ENCODE measurements at regions not wholly inside any gene's neighbourhood (a gene's known extent, or its start where the extent isn't known, plus 50 kb on each side); places are given as distances from the start of the nearest gene placed in this dataset.

- no peak for ATAC-seq (ENCODE audit: poor library complexity)
- Histone ChIP-seq H3K4me3 (ENCODE audit: low read length) (no peak overlapping the region), H3K9me3 (ENCODE audit: control insufficient read depth in 1 of 2, insufficient read depth in 1 of 2, low read length in 2 of 2) (no peaks in the 10 kb centered on the region), H3K27me3 (ENCODE audit: control insufficient read depth in 1 of 2, insufficient read depth in 2 of 2, low read length in 2 of 2) (no peaks in the 10 kb centered on the region), H3K27ac (ENCODE audit: low read depth in 1 of 2, low read length in 2 of 2) (no peak overlapping the region), H3K4me1 (ENCODE audit: insufficient read depth, low read length) (no peaks in the 10 kb centered on the region), H3K36me3 (ENCODE audit: insufficient read depth, low read length) (no peaks in the 10 kb centered on the region)
- Mint-ChIP-seq H3K9me3 (no peaks in the 10 kb centered on the region), H3K27ac (no peak overlapping the region), H3K4me3 (no peak overlapping the region), H3K4me1 (ENCODE audit: low read depth) (no peaks in the 10 kb centered on the region), H3K36me3 (ENCODE audit: low read depth) (no peaks in the 10 kb centered on the region), H3K27me3 (no peaks in the 10 kb centered on the region)
- intact Hi-C loops (cut with DNase I, micrococcal nuclease): no loop called here
- no peak for DNase-seq
- ChIA-PET CTCF (no interaction called here), POLR2A (no interaction called here)
- no peak for TF ChIP-seq CTCF (IDR thresholded peaks at IDR 0.05)
Observed at GRCh38 chr3:8279476-8279875, 222.1 kb upstream of the LMCD1 start.

- Mint-ChIP-seq H3K27ac (no peak overlapping the region), H3K4me1 (ENCODE audit: low read depth) (no peaks in the 10 kb centered on the region), H3K27me3 (no peaks in the 10 kb centered on the region), H3K4me3 (no peak overlapping the region), H3K9me3 (no peaks in the 10 kb centered on the region), H3K36me3 (ENCODE audit: low read depth) (no peaks in the 10 kb centered on the region)
- intact Hi-C loops (cut with DNase I, micrococcal nuclease): no loop called here
- ATAC-seq (ENCODE audit: poor library complexity) (no peak), DNase-seq (no peak)
- Histone ChIP-seq H3K9me3 (ENCODE audit: control insufficient read depth in 1 of 2, insufficient read depth in 1 of 2, low read length in 2 of 2) (no peaks in the 10 kb centered on the region), H3K27me3 (ENCODE audit: control insufficient read depth in 1 of 2, insufficient read depth in 2 of 2, low read length in 2 of 2) (no peaks in the 10 kb centered on the region), H3K27ac (ENCODE audit: low read depth in 1 of 2, low read length in 2 of 2) (no peak overlapping the region), H3K4me3 (ENCODE audit: low read length) (no peak overlapping the region), H3K4me1 (ENCODE audit: insufficient read depth, low read length) (no peaks in the 10 kb centered on the region), H3K36me3 (ENCODE audit: insufficient read depth, low read length) (no peaks in the 10 kb centered on the region)
- ChIA-PET CTCF (no interaction called here), POLR2A (no interaction called here)
- no peak for TF ChIP-seq CTCF (IDR thresholded peaks at IDR 0.05)
Observed at GRCh38 chr3:8279886-8280550, 221.6 kb upstream of the LMCD1 start.

- POLR2A ChIA-PET: no interaction called here
- Mint-ChIP-seq H3K9me3 (no peaks in the 10 kb centered on the region), H3K4me3 (no peak overlapping the region), H3K27me3 (no peaks in the 10 kb centered on the region), H3K36me3 (ENCODE audit: low read depth) (no peaks in the 10 kb centered on the region), H3K4me1 (ENCODE audit: low read depth) (no peaks in the 10 kb centered on the region), H3K27ac (no peak overlapping the region)
- Histone ChIP-seq H3K27me3 (ENCODE audit: control insufficient read depth in 1 of 2, insufficient read depth in 2 of 2, low read length in 2 of 2) (no peaks in the 10 kb centered on the region), H3K36me3 (ENCODE audit: insufficient read depth, low read length) (no peaks in the 10 kb centered on the region), H3K9me3 (ENCODE audit: control insufficient read depth in 1 of 2, insufficient read depth in 1 of 2, low read length in 2 of 2) (no peaks in the 10 kb centered on the region), H3K4me3 (ENCODE audit: low read length) (no peak overlapping the region), H3K27ac (ENCODE audit: low read depth in 1 of 2, low read length in 2 of 2) (no peak overlapping the region), H3K4me1 (ENCODE audit: insufficient read depth, low read length) (no peaks in the 10 kb centered on the region)
- CTCF ChIA-PET: no interaction called here
- no peak for DNase-seq
- TF ChIP-seq CTCF (IDR thresholded peaks at IDR 0.05): no peak
- intact Hi-C loops (cut with DNase I, micrococcal nuclease): no loop called here
- ATAC-seq (ENCODE audit: poor library complexity): no peak
Observed at GRCh38 chr3:8282541-8283165, 219.0 kb upstream of the LMCD1 start.

All from CD4-positive, alpha-beta T cell (primary cell).